IMR-90 (cell line): ENCODE measurements at regions not wholly inside any gene's neighbourhood (a gene's known extent, or its start where the extent isn't known, plus 50 kb on each side); places are given as distances from the start of the nearest gene placed in this dataset.

Experiments used
- ATAC-seq: fragments of 200-7000 bp; cut with Tn5 transposase; 2 replicates; pipeline ENCODE4 v1.9.1; 2020; ENCODE audit warnings: low read depth, mild to moderate bottlenecking, moderate library complexity
- BruUV-seq: library from RNA; stranded (reverse); fragments of 400-500 nt; replicated peaks from 2 replicates; lab custom pipeline; 2021; lab: Mats Ljungman, UMichigan
- CTCF ChIA-PET: fragments of 300-600 bp; formaldehyde crosslinking; extraction: SDS; loops from one replicate; lab custom pipeline; 2021; ENCODE audit warnings: antibody characterized with exemption; lab: Yijun Ruan, JAX
- POLR2A ChIA-PET: fragments of 300-600 bp; sonication (Branson Sonifier 250); formaldehyde crosslinking; loops from one replicate; lab custom pipeline; 2022; ENCODE audit warnings: antibody characterized with exemption; ENCODE audit not compliant: unreplicated experiment; lab: Charles Lee
- DNase-seq: peaks from one replicate; pipeline ENCODE4 v3.0.0; 2013
- H2AFZ ChIP-seq: replicated peaks from 2 replicates; pipeline ENCODE3; 2013; ENCODE audit warnings: low read length, mild to moderate bottlenecking; ENCODE audit not compliant: poor library complexity
- H2AK5ac ChIP-seq: 2 replicates; pipeline ENCODE4 v1.6.1; 2013; ENCODE audit warnings: low read depth, low read length, inconsistent platforms
- H2AK9ac ChIP-seq: replicated peaks from 2 replicates; pipeline ENCODE3; 2013; ENCODE audit warnings: mild to moderate bottlenecking, low read depth, low read length, moderate library complexity; ENCODE audit not compliant: poor library complexity
- H2BK120ac ChIP-seq: 2 replicates; pipeline ENCODE4 v1.6.1; 2013; ENCODE audit warnings: low read depth, low read length, inconsistent platforms
- H2BK15ac ChIP-seq: 3 replicates; pipeline ENCODE4 v1.6.1; 2013; ENCODE audit warnings: low read depth, low read length, inconsistent platforms
- H2BK20ac ChIP-seq: 2 replicates; pipeline ENCODE4 v1.6.1; 2013; ENCODE audit warnings: low read depth, mild to moderate bottlenecking, inconsistent platforms, low read length, moderate library complexity
- H2BK5ac ChIP-seq: 2 replicates; pipeline ENCODE4 v1.6.1; 2013; ENCODE audit warnings: mild to moderate bottlenecking, low read depth, low read length, inconsistent platforms; ENCODE audit not compliant: poor library complexity, severe bottlenecking
- H3K14ac ChIP-seq: replicated peaks from 2 replicates; pipeline ENCODE4 v1.6.1; 2013; ENCODE audit warnings: low read depth, low read length, inconsistent platforms
- H3K18ac ChIP-seq: 2 replicates; pipeline ENCODE4 v1.6.1; 2013; ENCODE audit warnings: low read depth, low read length, control low read depth
- H3K23ac ChIP-seq: 2 replicates; pipeline ENCODE4 v1.6.1; 2013; ENCODE audit warnings: low read depth, low read length, inconsistent platforms
- H3K27ac ChIP-seq: 2 replicates; pipeline ENCODE4 v1.5.1; 2013; ENCODE audit warnings: mild to moderate bottlenecking, control low read depth, low read length; ENCODE audit not compliant: insufficient read depth
- H3K27me3 ChIP-seq: 2 replicates; pipeline ENCODE4 v1.6.1; 2013; ENCODE audit warnings: low read length; ENCODE audit not compliant: control insufficient read depth, insufficient read depth
- H3K36me3 ChIP-seq: 2 replicates; pipeline ENCODE4 v1.6.1; 2013; ENCODE audit warnings: low read length, mixed read lengths; ENCODE audit not compliant: control insufficient read depth, insufficient read depth
- H3K4ac ChIP-seq: 2 replicates; pipeline ENCODE4 v1.6.1; 2013; ENCODE audit warnings: low read depth, low read length, inconsistent platforms
- H3K4me1 ChIP-seq: 2 replicates; pipeline ENCODE4 v1.6.1; 2013; ENCODE audit warnings: low read length, mixed read lengths; ENCODE audit not compliant: control insufficient read depth, insufficient read depth
- H3K4me2 ChIP-seq: 2 replicates; pipeline ENCODE4 v1.6.1; 2013; ENCODE audit warnings: low read depth, mild to moderate bottlenecking, control low read depth, low read length, moderate library complexity
- H3K4me3 ChIP-seq: 2 replicates; pipeline ENCODE4 v1.5.1; 2013; ENCODE audit warnings: low read depth, mild to moderate bottlenecking, control low read depth, low read length, moderate library complexity; ENCODE audit not compliant: insufficient read depth
- H3K56ac ChIP-seq: 2 replicates; pipeline ENCODE4 v1.6.1; 2013; ENCODE audit warnings: low read length, inconsistent platforms; ENCODE audit not compliant: insufficient read depth; ENCODE audit errors: extremely low read depth
- H3K79me1 ChIP-seq, 2 experiments: 2 replicates each; pipeline ENCODE4 v1.6.1; 2013; ENCODE audit warnings: low read length in 2 of 2, inconsistent platforms in 1 of 2, low read depth in 1 of 2
- H3K9ac ChIP-seq: 2 replicates; pipeline ENCODE4 v1.6.1; 2013; ENCODE audit warnings: low read depth, low read length, control low read depth
- H3K9me1 ChIP-seq: 2 replicates; pipeline ENCODE4 v1.6.1; 2013; ENCODE audit warnings: low read length, inconsistent platforms; ENCODE audit not compliant: insufficient read depth
- H3K9me3 ChIP-seq: 2 replicates; pipeline ENCODE4 v1.6.1; 2013; ENCODE audit warnings: low read length; ENCODE audit not compliant: control insufficient read depth, insufficient read depth
- H4K20me1 ChIP-seq: 2 replicates; pipeline ENCODE4 v1.6.1; 2013; ENCODE audit warnings: low read length, inconsistent platforms; ENCODE audit not compliant: insufficient read depth
- H4K5ac ChIP-seq: 2 replicates; pipeline ENCODE4 v1.6.1; 2013; ENCODE audit warnings: mild to moderate bottlenecking, low read depth, low read length, control low read depth
- H4K8ac ChIP-seq, 2 experiments: 2 replicates each; pipeline ENCODE4 v1.6.1; 2013; ENCODE audit warnings: low read depth in 2 of 2, low read length in 2 of 2, control low read depth in 1 of 2, inconsistent platforms in 1 of 2
- H4K91ac ChIP-seq: 2 replicates; pipeline ENCODE4 v1.6.1; 2013; ENCODE audit warnings: low read depth, low read length, inconsistent platforms; ENCODE audit not compliant: insufficient read depth
- BHLHE40 ChIP-seq: fragments of 150-350 bp; IDR thresholded peaks from 2 replicates; pipeline ENCODE4 v1.6.1; 2016; ENCODE audit warnings: mild to moderate bottlenecking, low read depth, low read length
- CEBPB ChIP-seq: IDR thresholded peaks from 2 replicates; pipeline ENCODE4 v1.6.1; 2012; ENCODE audit warnings: low read depth, low read length, improper control_type of control experiment
- CHD1 ChIP-seq: IDR thresholded peaks from 2 replicates; pipeline ENCODE4 v1.6.1; 2012; ENCODE audit warnings: low read depth, low read length, improper control_type of control experiment
- ELK1 ChIP-seq: fragments of 150-350 bp; IDR thresholded peaks from 2 replicates; pipeline ENCODE4 v1.6.1; 2016; ENCODE audit warnings: low read depth, mild to moderate bottlenecking, low read length, moderate library complexity, borderline replicate concordance
- FOS ChIP-seq: fragments of 150-350 bp; IDR thresholded peaks from 2 replicates; pipeline ENCODE4 v1.6.1; 2016; ENCODE audit warnings: low read depth, low read length
- MAFK ChIP-seq: IDR thresholded peaks from 2 replicates; pipeline ENCODE4 v1.6.1; 2012; ENCODE audit warnings: low read depth, low read length, improper control_type of control experiment
- MXI1 ChIP-seq: IDR thresholded peaks from 2 replicates; pipeline ENCODE4 v1.6.1; 2012; ENCODE audit warnings: low read depth, mild to moderate bottlenecking, low read length, moderate library complexity, borderline replicate concordance
- RCOR1 ChIP-seq: IDR thresholded peaks from 2 replicates; pipeline ENCODE4 v1.6.1; 2012; ENCODE audit warnings: mild to moderate bottlenecking, low read length, improper control_type of control experiment; ENCODE audit not compliant: insufficient replicate concordance
- RFX5 ChIP-seq: IDR thresholded peaks from 2 replicates; pipeline ENCODE4 v1.8.0; 2012; ENCODE audit warnings: low read depth, mild to moderate bottlenecking, low read length, moderate library complexity
- SMC3 ChIP-seq: fragments of 150-350 bp; IDR thresholded peaks from 2 replicates; pipeline ENCODE4 v1.6.1; 2016; ENCODE audit warnings: low read depth, mild to moderate bottlenecking, antibody characterized with exemption, low read length, moderate library complexity
- WGBS, 2 experiments: methylation state at CpG; one replicate each; pipeline versions ENCODE4 v1.1.5 to v1.1.7; 2013; ENCODE audit warnings: missing lambda C conversion rate in 2 of 2; ENCODE audit not compliant: insufficient read length in 1 of 2; ENCODE audit errors: extremely low coverage in 2 of 2; 5-methylcytosine and 5-hydroxymethylcytosine counted together
- dilution Hi-C: fragments of 300-500 bp; cut with HindIII; formaldehyde crosslinking; loops from one replicate; pipeline ENCODE4 v1.14.3; 2018; ENCODE audit warnings: low sequenced_read_pairs; ENCODE audit not compliant: unreplicated experiment
- in situ Hi-C: fragments of 300-500 bp; cut with MboI; formaldehyde crosslinking; loops from 3 replicates; pipeline ENCODE4 v1.14.3; 2019; ENCODE audit warnings: low sequenced_read_pairs, inconsistent platforms, mixed read lengths
- intact Hi-C: fragments of 100-400 bp; cut with micrococcal nuclease; formaldehyde crosslinking; loops from 2 replicates; pipeline ENCODE4 v1.10.0; 2022

- H3K9ac ChIP-seq, result no peak overlapping the region
- no peak for TF ChIP-seq RFX5
- no peak for TF ChIP-seq CEBPB
- no peak for TF ChIP-seq ELK1
- no peak for TF ChIP-seq FOS
- TF ChIP-seq MAFK, result no peak
- TF ChIP-seq CHD1, result no peak
- no peak for TF ChIP-seq MXI1
- TF ChIP-seq SMC3, result no peak
- no peak for TF ChIP-seq BHLHE40
- TF ChIP-seq RCOR1, result no peak
- no peak overlapping the region for H3K18ac ChIP-seq
- no peak overlapping the region for H2AFZ ChIP-seq
- H3K4ac ChIP-seq, result no peak overlapping the region
- no peaks in the 10 kb centered on the region for H3K27me3 ChIP-seq
- WGBS, 2 experiments, result no CpG with 5 or more reads among the region's 5 CpGs
- no peak overlapping the region for H2BK15ac ChIP-seq
- H3K23ac ChIP-seq, result no peak overlapping the region
- H2BK5ac ChIP-seq, result no peak overlapping the region
- DNase-seq (no peak), ATAC-seq (no peak)
- H3K56ac ChIP-seq, result no peak overlapping the region
- no peaks in the 10 kb centered on the region for H4K20me1 ChIP-seq
- no peak overlapping the region for H2AK5ac ChIP-seq
- no peak overlapping the region for H2BK20ac ChIP-seq
- BruUV-seq, result no TSS peak
- H3K4me1 ChIP-seq, result no peaks in the 10 kb centered on the region
- H3K36me3 ChIP-seq, result no peaks in the 10 kb centered on the region
- H3K4me3 ChIP-seq, result no peak overlapping the region
- POLR2A ChIA-PET, result no interaction called here
- CTCF ChIA-PET, result no interaction called here
- intact Hi-C loops, result loop anchor here (10.0 kb wide), 1 partner anchor 1149 kb away; no protein-coding TSS in a partner anchor
- H4K8ac ChIP-seq, result no peak overlapping the region
- no peak overlapping the region for H4K91ac ChIP-seq
- H3K4me2 ChIP-seq, result no peak overlapping the region
- H4K5ac ChIP-seq, result no peak overlapping the region
- no peaks in the 10 kb centered on the region for H3K9me1 ChIP-seq
- H3K27ac ChIP-seq, result no peak overlapping the region
- H2BK120ac ChIP-seq, result no peak overlapping the region
- H3K9me3 ChIP-seq, result peaks cover 4% of the 10 kb centered on the region
- dilution Hi-C loops, result no loop called here
- in situ Hi-C loops, result no loop called here
- H2AK9ac ChIP-seq, result no peak overlapping the region
- H3K14ac ChIP-seq, result no peak overlapping the region
- no peaks in the 10 kb centered on the region for H3K79me1 ChIP-seq
Observed at GRCh38 chr5:5784101-5784500, 361.6 kb downstream of the ICE1 start.
